Peyer's patch (tissue), 4 donors: ENCODE measurements at regions not wholly inside any gene's neighbourhood (a gene's known extent, or its start where the extent isn't known, plus 50 kb on each side); places are given as distances from the start of the nearest gene placed in this dataset.

Experiments
- POLR2A ChIP-seq, 2 donors: fragments of 450-650 bp; IDR thresholded peaks; one replicate each; pipeline ENCODE4 v1.5.1; 2017; ENCODE audit warnings: antibody characterized with exemption in 2 of 2, mild to moderate bottlenecking in 2 of 2, moderate library complexity in 2 of 2
- TF ChIP-seq, protein P1 (sequence below), 6 experiments: fragments of 450-650 bp in 4 of 6; fragments of 200-600 bp in 2 of 6; sonication (generic) in 1 of 6; IDR thresholded peaks; one replicate each; pipeline ENCODE4 v1.5.1; 2017 to 2019; ENCODE audit warnings: antibody characterized with exemption in 6 of 6, mild to moderate bottlenecking in 3 of 6, moderate library complexity in 1 of 6

- TF ChIP-seq, protein P1, sequence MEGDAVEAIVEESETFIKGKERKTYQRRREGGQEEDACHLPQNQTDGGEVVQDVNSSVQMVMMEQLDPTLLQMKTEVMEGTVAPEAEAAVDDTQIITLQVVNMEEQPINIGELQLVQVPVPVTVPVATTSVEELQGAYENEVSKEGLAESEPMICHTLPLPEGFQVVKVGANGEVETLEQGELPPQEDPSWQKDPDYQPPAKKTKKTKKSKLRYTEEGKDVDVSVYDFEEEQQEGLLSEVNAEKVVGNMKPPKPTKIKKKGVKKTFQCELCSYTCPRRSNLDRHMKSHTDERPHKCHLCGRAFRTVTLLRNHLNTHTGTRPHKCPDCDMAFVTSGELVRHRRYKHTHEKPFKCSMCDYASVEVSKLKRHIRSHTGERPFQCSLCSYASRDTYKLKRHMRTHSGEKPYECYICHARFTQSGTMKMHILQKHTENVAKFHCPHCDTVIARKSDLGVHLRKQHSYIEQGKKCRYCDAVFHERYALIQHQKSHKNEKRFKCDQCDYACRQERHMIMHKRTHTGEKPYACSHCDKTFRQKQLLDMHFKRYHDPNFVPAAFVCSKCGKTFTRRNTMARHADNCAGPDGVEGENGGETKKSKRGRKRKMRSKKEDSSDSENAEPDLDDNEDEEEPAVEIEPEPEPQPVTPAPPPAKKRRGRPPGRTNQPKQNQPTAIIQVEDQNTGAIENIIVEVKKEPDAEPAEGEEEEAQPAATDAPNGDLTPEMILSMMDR (IDR thresholded peaks at IDR 0.05): no peak
- no peak for TF ChIP-seq POLR2A (IDR thresholded peaks at IDR 0.05)
Observed at GRCh38 chr18:72692086-72692485, 147.9 kb upstream of the CBLN2 start.
